RWPE1 (cell line): ENCODE measurements at regions not wholly inside any gene's neighbourhood (a gene's known extent, or its start where the extent isn't known, plus 50 kb on each side); places are given as distances from the start of the nearest gene placed in this dataset.

Experiments used
- CTCF ChIA-PET: fragments of 350-600 bp; sonication (Branson Sonifier 250); formaldehyde crosslinking; extraction: SDS; loops from one replicate; lab custom pipeline; 2021; lab: Yijun Ruan, JAX
- POLR2A ChIA-PET: fragments of 400-600 bp; formaldehyde crosslinking; extraction: SDS; loops from one replicate; lab custom pipeline; 2020; ENCODE audit warnings: antibody characterized with exemption; ENCODE audit not compliant: low non-redundant PET; lab: Yijun Ruan, JAX
- DNase-seq: peaks from one replicate; pipeline ENCODE4 v3.0.0; 2012; ENCODE audit warnings: low spot score
- H3K27ac ChIP-seq: fragments of 450-650 bp; 2 replicates; pipeline ENCODE4 v1.5.1; 2017
- CTCF ChIP-seq: fragments of 450-650 bp; conservative IDR thresholded peaks from 2 replicates; pipeline ENCODE4 v1.5.1; 2017; ENCODE audit warnings: low read depth, mild to moderate bottlenecking

GRCh38 chr20:48017992-48018391, 232.7 kb upstream of the SULF2 start:
- ChIA-PET CTCF (no interaction called here), POLR2A (no interaction called here)
- H3K27ac ChIP-seq, result no peak overlapping the region
- no peak for DNase-seq
- no peak for TF ChIP-seq CTCF

- no peak overlapping the region for H3K27ac ChIP-seq
- DNase-seq, result no peak
- CTCF ChIA-PET, result no interaction called here
- TF ChIP-seq CTCF, result no peak
- POLR2A ChIA-PET, result no interaction called here
Measured at GRCh38 chr20:48017509-48017908, 232.2 kb upstream of the SULF2 start.

GRCh38 chr20:48015943-48016723, 230.9 kb upstream of the SULF2 start:
- TF ChIP-seq CTCF, result no peak
- ChIA-PET POLR2A (no interaction called here), CTCF (no interaction called here)
- DNase-seq, result no peak
- no peak overlapping the region for H3K27ac ChIP-seq

GRCh38 chr20:48015141-48015910, 230.0 kb upstream of the SULF2 start:
- ChIA-PET CTCF (interaction anchor here (0.6 kb wide), 1 partner anchor 12 kb away, joined by 3 read pairs; no protein-coding TSS in a partner anchor), POLR2A (no interaction called here)
- DNase-seq, result no peak
- H3K27ac ChIP-seq, result no peak overlapping the region
- TF ChIP-seq CTCF, result no peak

GRCh38 chr20:48012401-48012974, 227.2 kb upstream of the SULF2 start:
- CTCF ChIA-PET, result no interaction called here
- peak overlapping the region; percentile 33; the same call in 1 of the 2 replicates for H3K27ac ChIP-seq
- POLR2A ChIA-PET, result no interaction called here
- peak; percentile 82 for DNase-seq
- TF ChIP-seq CTCF, result no peak

- POLR2A ChIA-PET, result no interaction called here
Measured at GRCh38 chr20:48011025-48011424, 225.7 kb upstream of the SULF2 start.

More at GRCh38 chr20:48011025-48011424, 225.7 kb upstream of the SULF2 start:
- no peak for DNase-seq
- no peak for TF ChIP-seq CTCF
- CTCF ChIA-PET, result interaction anchor here (0.6 kb wide), 1 partner anchor 228 kb away, joined by 3 read pairs; no protein-coding TSS in a partner anchor
- H3K27ac ChIP-seq, result no peak overlapping the region
